Thyroid gland (tissue), 4 donors: ENCODE measurements at regions not wholly inside any gene's neighbourhood (a gene's known extent, or its start where the extent isn't known, plus 50 kb on each side); places are given as distances from the start of the nearest gene placed in this dataset.

Experiments
- CTCF ChIP-seq, 6 experiments: fragments of 200-600 bp in 3 of 6; fragments of 450-650 bp in 3 of 6; sonication (generic) in 3 of 6; IDR thresholded peaks; one replicate each; pipeline ENCODE4 v1.5.1; 2016 to 2019; ENCODE audit warnings: antibody characterized with exemption in 6 of 6, mild to moderate bottlenecking in 2 of 6, inconsistent platforms in 1 of 6, moderate library complexity in 1 of 6
- POLR2A ChIP-seq, 2 donors: fragments of 450-650 bp; IDR thresholded peaks; one replicate each; pipeline ENCODE4 v1.6.1; 2017; ENCODE audit warnings: antibody characterized with exemption in 2 of 2, mild to moderate bottlenecking in 2 of 2, moderate library complexity in 1 of 2

GRCh38 chrY:8852278-8852677 lies 485.0 kb upstream of the TSPY4 start:
- TF ChIP-seq CTCF (IDR thresholded peaks at IDR 0.05) (no peak), POLR2A (IDR thresholded peaks at IDR 0.05) (no peak)
